CD4-positive, alpha-beta T cell treated with Interferon alpha-2 for 1 hour (primary cell): ENCODE measurements at regions not wholly inside any gene's neighbourhood (a gene's known extent, or its start where the extent isn't known, plus 50 kb on each side); places are given as distances from the start of the nearest gene placed in this dataset.

ENCODE experiments used
- DNase-seq, 2 donors: peaks; one replicate each; pipeline ENCODE4 v3.0.0-alpha.2; 2020 to 2022

GRCh38 chr10:111131168-111131799 lies 54.5 kb downstream of the ADRA2A start:
- no peak for DNase-seq

- DNase-seq, result no peak
Observed at GRCh38 chr10:111137007-111137406, 60.2 kb downstream of the ADRA2A start.

GRCh38 chr10:111137587-111137986 lies 60.8 kb downstream of the ADRA2A start:
- no peak for DNase-seq

GRCh38 chr10:111138544-111138943 lies 61.7 kb downstream of the ADRA2A start:
- no peak for DNase-seq

GRCh38 chr10:111139567-111139966 lies 62.7 kb downstream of the ADRA2A start:
- no peak for DNase-seq

- DNase-seq, result no peak
Observed at GRCh38 chr10:111142092-111142768, 65.4 kb downstream of the ADRA2A start.

GRCh38 chr10:111146025-111146640 lies 69.3 kb downstream of the ADRA2A start:
- DNase-seq, result no peak

- DNase-seq, result no peak
Observed at GRCh38 chr10:111148025-111148424, 71.2 kb downstream of the ADRA2A start.

- DNase-seq, result no peak
Observed at GRCh38 chr10:111148440-111148839, 71.6 kb downstream of the ADRA2A start.

GRCh38 chr10:111150691-111151090 lies 73.9 kb downstream of the ADRA2A start:
- no peak for DNase-seq

- no peak for DNase-seq
Observed at GRCh38 chr10:111151595-111152307, 74.9 kb downstream of the ADRA2A start.

GRCh38 chr10:111156754-111157153 lies 79.9 kb downstream of the ADRA2A start:
- no peak for DNase-seq

- DNase-seq, result no peak
Observed at GRCh38 chr10:111158595-111158994, 81.8 kb downstream of the ADRA2A start.

- no peak for DNase-seq
Observed at GRCh38 chr10:111161109-111161874, 84.5 kb downstream of the ADRA2A start.

- DNase-seq, result no peak
Observed at GRCh38 chr10:111171183-111171582, 94.4 kb downstream of the ADRA2A start.

- DNase-seq, result no peak
Observed at GRCh38 chr10:111175787-111176186, 99.0 kb downstream of the ADRA2A start.

GRCh38 chr10:111177379-111177778 lies 100.5 kb downstream of the ADRA2A start:
- DNase-seq, result no peak

GRCh38 chr10:111179514-111179913 lies 102.7 kb downstream of the ADRA2A start:
- DNase-seq, result no peak

GRCh38 chr10:111186358-111186757 lies 109.5 kb downstream of the ADRA2A start:
- DNase-seq, result no peak

GRCh38 chr10:111187096-111187495 lies 110.3 kb downstream of the ADRA2A start:
- DNase-seq, result no peak

GRCh38 chr10:111199587-111199986 lies 122.8 kb downstream of the ADRA2A start:
- no peak for DNase-seq

- no peak for DNase-seq
Observed at GRCh38 chr10:111200505-111201186, 123.8 kb downstream of the ADRA2A start.
